ENCODE measurements at regions not wholly inside any gene's neighbourhood (a gene's known extent, or its start where the extent isn't known, plus 50 kb on each side); places are given as distances from the start of the nearest gene placed in this dataset.

DNA sequence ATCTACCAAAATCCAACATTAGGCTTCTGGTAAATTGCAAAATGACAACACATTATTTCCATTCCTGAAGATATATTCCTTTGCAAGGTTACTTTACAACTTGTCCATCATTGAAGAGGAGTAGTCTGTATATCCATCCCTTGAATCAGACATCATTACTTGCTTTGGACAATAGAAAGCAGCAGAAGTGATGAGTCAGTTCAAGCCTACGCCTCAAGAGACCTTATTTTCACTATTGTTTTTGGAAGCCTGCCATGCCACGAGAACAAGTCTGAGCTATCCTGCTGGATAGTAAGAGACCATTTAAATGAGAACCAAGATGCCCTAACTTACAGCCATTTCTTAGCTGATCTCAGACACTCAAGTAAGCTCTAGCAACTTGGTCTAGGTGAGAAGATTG is 246.0 kb upstream of the HHIP start:
- Histone ChIP-seq H3K4me1 (ENCODE audit: control insufficient read depth, insufficient read depth, low read length) (no peaks in the 10 kb centered on the region), H3K9me3 (ENCODE audit: control insufficient read depth, insufficient read depth, low read depth, low read length) (no peaks in the 10 kb centered on the region), H3K36me3 (ENCODE audit: control insufficient read depth, insufficient read depth, low read length) (no peaks in the 10 kb centered on the region), H3K27me3 (ENCODE audit: control insufficient read depth, insufficient read depth, low read length) (no peaks in the 10 kb centered on the region), H3K4me3 (ENCODE audit: low read depth in 2 of 2, low read length in 2 of 2) (no peak overlapping the region), H3K27ac (ENCODE audit: low read length) (no peak overlapping the region)
- peak; percentile 66 for DNase-seq (ENCODE audit: low read depth, low spot score)
- TF ChIP-seq, protein P1, sequence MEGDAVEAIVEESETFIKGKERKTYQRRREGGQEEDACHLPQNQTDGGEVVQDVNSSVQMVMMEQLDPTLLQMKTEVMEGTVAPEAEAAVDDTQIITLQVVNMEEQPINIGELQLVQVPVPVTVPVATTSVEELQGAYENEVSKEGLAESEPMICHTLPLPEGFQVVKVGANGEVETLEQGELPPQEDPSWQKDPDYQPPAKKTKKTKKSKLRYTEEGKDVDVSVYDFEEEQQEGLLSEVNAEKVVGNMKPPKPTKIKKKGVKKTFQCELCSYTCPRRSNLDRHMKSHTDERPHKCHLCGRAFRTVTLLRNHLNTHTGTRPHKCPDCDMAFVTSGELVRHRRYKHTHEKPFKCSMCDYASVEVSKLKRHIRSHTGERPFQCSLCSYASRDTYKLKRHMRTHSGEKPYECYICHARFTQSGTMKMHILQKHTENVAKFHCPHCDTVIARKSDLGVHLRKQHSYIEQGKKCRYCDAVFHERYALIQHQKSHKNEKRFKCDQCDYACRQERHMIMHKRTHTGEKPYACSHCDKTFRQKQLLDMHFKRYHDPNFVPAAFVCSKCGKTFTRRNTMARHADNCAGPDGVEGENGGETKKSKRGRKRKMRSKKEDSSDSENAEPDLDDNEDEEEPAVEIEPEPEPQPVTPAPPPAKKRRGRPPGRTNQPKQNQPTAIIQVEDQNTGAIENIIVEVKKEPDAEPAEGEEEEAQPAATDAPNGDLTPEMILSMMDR (IDR thresholded peaks at IDR 0.05): no peak
- TF ChIP-seq POLR2AphosphoS5 (IDR thresholded peaks at IDR 0.05; ENCODE audit: low read depth, low read length) (no peak), SIN3A (IDR thresholded peaks at IDR 0.05; ENCODE audit: borderline replicate concordance, insufficient read depth, low read depth, low read length) (no peak), TCF7L2 (IDR thresholded peaks at IDR 0.05; ENCODE audit: low read depth, low read length) (no peak)
- TF ChIP-seq, protein P2, sequence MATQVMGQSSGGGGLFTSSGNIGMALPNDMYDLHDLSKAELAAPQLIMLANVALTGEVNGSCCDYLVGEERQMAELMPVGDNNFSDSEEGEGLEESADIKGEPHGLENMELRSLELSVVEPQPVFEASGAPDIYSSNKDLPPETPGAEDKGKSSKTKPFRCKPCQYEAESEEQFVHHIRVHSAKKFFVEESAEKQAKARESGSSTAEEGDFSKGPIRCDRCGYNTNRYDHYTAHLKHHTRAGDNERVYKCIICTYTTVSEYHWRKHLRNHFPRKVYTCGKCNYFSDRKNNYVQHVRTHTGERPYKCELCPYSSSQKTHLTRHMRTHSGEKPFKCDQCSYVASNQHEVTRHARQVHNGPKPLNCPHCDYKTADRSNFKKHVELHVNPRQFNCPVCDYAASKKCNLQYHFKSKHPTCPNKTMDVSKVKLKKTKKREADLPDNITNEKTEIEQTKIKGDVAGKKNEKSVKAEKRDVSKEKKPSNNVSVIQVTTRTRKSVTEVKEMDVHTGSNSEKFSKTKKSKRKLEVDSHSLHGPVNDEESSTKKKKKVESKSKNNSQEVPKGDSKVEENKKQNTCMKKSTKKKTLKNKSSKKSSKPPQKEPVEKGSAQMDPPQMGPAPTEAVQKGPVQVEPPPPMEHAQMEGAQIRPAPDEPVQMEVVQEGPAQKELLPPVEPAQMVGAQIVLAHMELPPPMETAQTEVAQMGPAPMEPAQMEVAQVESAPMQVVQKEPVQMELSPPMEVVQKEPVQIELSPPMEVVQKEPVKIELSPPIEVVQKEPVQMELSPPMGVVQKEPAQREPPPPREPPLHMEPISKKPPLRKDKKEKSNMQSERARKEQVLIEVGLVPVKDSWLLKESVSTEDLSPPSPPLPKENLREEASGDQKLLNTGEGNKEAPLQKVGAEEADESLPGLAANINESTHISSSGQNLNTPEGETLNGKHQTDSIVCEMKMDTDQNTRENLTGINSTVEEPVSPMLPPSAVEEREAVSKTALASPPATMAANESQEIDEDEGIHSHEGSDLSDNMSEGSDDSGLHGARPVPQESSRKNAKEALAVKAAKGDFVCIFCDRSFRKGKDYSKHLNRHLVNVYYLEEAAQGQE (IDR thresholded peaks at IDR 0.05; ENCODE audit: insufficient read depth in 1 of 2, low read depth in 2 of 2, low read length in 1 of 2): no peak
- no TSS peak for BruUV-seq (replicated peaks)
- no peak for ATAC-seq
- in situ Hi-C loops (cut with HindIII; ENCODE audit: low pct_unique_long_range_greater_than_20kb, low sequenced_read_pairs): no loop called here
- POLR2A ChIA-PET: no interaction called here
- intact Hi-C loops (cut with micrococcal nuclease; ENCODE audit: unreplicated experiment): no loop called here
- CTCF ChIA-PET: no interaction called here

DNA sequence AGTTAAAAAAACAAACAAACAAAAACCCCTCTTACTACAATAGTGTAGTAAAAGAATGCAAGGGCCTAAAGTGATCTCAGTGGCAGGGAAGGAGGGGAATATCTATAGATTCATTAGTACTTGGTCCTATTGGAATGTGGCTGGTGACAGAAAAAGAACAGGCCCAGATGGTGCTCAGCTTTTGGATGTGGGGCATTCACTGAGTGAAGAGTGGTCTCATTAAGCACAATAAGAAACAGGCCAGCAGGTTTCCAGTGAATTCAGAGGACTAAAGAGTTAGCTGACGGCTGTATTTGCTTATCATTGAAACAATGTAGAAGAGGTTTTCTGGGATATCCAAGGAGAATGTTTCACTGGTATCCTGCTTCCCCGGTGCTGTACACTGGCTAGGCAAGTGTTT is 243.8 kb upstream of the HHIP start:
- no peaks in the 10 kb centered on the region for H3K9me3 ChIP-seq (ENCODE audit: control insufficient read depth, insufficient read depth, low read depth, low read length)
- no peaks in the 10 kb centered on the region for H3K27me3 ChIP-seq (ENCODE audit: control insufficient read depth, insufficient read depth, low read length)
- no peak for TF ChIP-seq SIN3A (IDR thresholded peaks at IDR 0.05; ENCODE audit: borderline replicate concordance, insufficient read depth, low read depth, low read length)
- intact Hi-C loops (cut with micrococcal nuclease; ENCODE audit: unreplicated experiment): no loop called here
- in situ Hi-C loops (cut with HindIII; ENCODE audit: low pct_unique_long_range_greater_than_20kb, low sequenced_read_pairs): no loop called here
- no peaks in the 10 kb centered on the region for H3K4me1 ChIP-seq (ENCODE audit: control insufficient read depth, insufficient read depth, low read length)
- ATAC-seq: no peak
- no peak for DNase-seq (ENCODE audit: low read depth, low spot score)
- no peaks in the 10 kb centered on the region for H3K36me3 ChIP-seq (ENCODE audit: control insufficient read depth, insufficient read depth, low read length)
- BruUV-seq (replicated peaks): no TSS peak
- ChIA-PET POLR2A (no interaction called here), CTCF (no interaction called here)
- H3K4me3 ChIP-seq (ENCODE audit: low read depth in 2 of 2, low read length in 2 of 2): no peak overlapping the region
- H3K27ac ChIP-seq (ENCODE audit: low read length): no peak overlapping the region

DNA sequence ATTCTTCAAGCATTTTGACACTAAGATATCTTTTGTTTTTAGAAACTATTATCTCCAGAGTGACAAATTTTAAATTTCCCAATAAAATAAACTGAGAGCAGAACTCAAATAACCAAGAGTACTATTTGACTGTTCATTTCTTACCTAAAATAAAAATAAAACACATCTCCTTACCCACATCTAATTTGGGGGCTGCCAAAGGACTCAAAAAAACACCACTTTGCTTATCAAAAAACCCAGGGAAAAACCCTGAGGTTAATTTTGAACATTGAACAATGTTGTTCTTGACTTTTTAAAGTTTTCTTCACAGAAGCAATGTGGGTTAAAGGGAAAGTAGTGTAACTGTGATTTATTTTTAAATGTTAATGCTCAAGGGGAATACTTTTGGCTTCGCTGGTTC is 243.0 kb upstream of the HHIP start:
- no peak overlapping the region for H3K27ac ChIP-seq (ENCODE audit: low read length)
- H3K4me1 ChIP-seq (ENCODE audit: control insufficient read depth, insufficient read depth, low read length): no peaks in the 10 kb centered on the region
- H3K36me3 ChIP-seq (ENCODE audit: control insufficient read depth, insufficient read depth, low read length): no peaks in the 10 kb centered on the region
- intact Hi-C loops (cut with micrococcal nuclease; ENCODE audit: unreplicated experiment) (no loop called here), in situ Hi-C loops (cut with HindIII; ENCODE audit: low pct_unique_long_range_greater_than_20kb, low sequenced_read_pairs) (no loop called here)
- no peak for ATAC-seq
- H3K4me3 ChIP-seq (ENCODE audit: low read depth in 2 of 2, low read length in 2 of 2): no peak overlapping the region
- no peaks in the 10 kb centered on the region for H3K9me3 ChIP-seq (ENCODE audit: control insufficient read depth, insufficient read depth, low read depth, low read length)
- ChIA-PET POLR2A (no interaction called here), CTCF (no interaction called here)
- DNase-seq (ENCODE audit: low read depth, low spot score): no peak
- TF ChIP-seq, protein P2 (IDR thresholded peaks at IDR 0.05; ENCODE audit: insufficient read depth in 1 of 2, low read depth in 2 of 2, low read length in 1 of 2): no peak
- TF ChIP-seq TCF7L2 (IDR thresholded peaks at IDR 0.05; ENCODE audit: low read depth, low read length): no peak
- TF ChIP-seq POLR2AphosphoS5 (IDR thresholded peaks at IDR 0.05; ENCODE audit: low read depth, low read length): no peak
- TF ChIP-seq, protein P1 (IDR thresholded peaks at IDR 0.05): no peak
- no peak for TF ChIP-seq SIN3A (IDR thresholded peaks at IDR 0.05; ENCODE audit: borderline replicate concordance, insufficient read depth, low read depth, low read length)
- BruUV-seq (replicated peaks): no TSS peak
- H3K27me3 ChIP-seq (ENCODE audit: control insufficient read depth, insufficient read depth, low read length): no peaks in the 10 kb centered on the region
